PC-9 (cell line): ENCODE measurements at regions not wholly inside any gene's neighbourhood (a gene's known extent, or its start where the extent isn't known, plus 50 kb on each side); places are given as distances from the start of the nearest gene placed in this dataset.

ENCODE experiments used
- EZH2 ChIP-seq: fragments of 200-600 bp; sonication (generic); IDR thresholded peaks from 2 replicates; pipeline ENCODE4 v1.8.0; 2017; ENCODE audit warnings: antibody characterized with exemption, low read depth
- TF ChIP-seq, protein P1 (sequence below): fragments of 200-600 bp; sonication (generic); conservative IDR thresholded peaks from 2 replicates; pipeline ENCODE4 v1.6.1; 2017; ENCODE audit warnings: mixed run types, antibody characterized with exemption, mild to moderate bottlenecking, moderate library complexity

GRCh38 chr5:152113401-152113800 lies 188.8 kb upstream of the GLRA1 start:
- TF ChIP-seq, protein P1, sequence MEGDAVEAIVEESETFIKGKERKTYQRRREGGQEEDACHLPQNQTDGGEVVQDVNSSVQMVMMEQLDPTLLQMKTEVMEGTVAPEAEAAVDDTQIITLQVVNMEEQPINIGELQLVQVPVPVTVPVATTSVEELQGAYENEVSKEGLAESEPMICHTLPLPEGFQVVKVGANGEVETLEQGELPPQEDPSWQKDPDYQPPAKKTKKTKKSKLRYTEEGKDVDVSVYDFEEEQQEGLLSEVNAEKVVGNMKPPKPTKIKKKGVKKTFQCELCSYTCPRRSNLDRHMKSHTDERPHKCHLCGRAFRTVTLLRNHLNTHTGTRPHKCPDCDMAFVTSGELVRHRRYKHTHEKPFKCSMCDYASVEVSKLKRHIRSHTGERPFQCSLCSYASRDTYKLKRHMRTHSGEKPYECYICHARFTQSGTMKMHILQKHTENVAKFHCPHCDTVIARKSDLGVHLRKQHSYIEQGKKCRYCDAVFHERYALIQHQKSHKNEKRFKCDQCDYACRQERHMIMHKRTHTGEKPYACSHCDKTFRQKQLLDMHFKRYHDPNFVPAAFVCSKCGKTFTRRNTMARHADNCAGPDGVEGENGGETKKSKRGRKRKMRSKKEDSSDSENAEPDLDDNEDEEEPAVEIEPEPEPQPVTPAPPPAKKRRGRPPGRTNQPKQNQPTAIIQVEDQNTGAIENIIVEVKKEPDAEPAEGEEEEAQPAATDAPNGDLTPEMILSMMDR: no peak
- TF ChIP-seq EZH2: no peak
